SK-MEL-5 (cell line): ENCODE measurements at regions not wholly inside any gene's neighbourhood (a gene's known extent, or its start where the extent isn't known, plus 50 kb on each side); places are given as distances from the start of the nearest gene placed in this dataset.

Experiments
- DNase-seq: peaks from one replicate; pipeline ENCODE4 v3.0.0-alpha.2; 2016; ENCODE audit warnings: low read depth, low spot score
- in situ Hi-C: cut with HindIII; loops from 2 replicates; pipeline ENCODE4 v1.10.0; 2016; ENCODE audit warnings: low sequenced_read_pairs, high pct_unique_total_duplicates, low pct_unique_long_range_greater_than_20kb

DNA sequence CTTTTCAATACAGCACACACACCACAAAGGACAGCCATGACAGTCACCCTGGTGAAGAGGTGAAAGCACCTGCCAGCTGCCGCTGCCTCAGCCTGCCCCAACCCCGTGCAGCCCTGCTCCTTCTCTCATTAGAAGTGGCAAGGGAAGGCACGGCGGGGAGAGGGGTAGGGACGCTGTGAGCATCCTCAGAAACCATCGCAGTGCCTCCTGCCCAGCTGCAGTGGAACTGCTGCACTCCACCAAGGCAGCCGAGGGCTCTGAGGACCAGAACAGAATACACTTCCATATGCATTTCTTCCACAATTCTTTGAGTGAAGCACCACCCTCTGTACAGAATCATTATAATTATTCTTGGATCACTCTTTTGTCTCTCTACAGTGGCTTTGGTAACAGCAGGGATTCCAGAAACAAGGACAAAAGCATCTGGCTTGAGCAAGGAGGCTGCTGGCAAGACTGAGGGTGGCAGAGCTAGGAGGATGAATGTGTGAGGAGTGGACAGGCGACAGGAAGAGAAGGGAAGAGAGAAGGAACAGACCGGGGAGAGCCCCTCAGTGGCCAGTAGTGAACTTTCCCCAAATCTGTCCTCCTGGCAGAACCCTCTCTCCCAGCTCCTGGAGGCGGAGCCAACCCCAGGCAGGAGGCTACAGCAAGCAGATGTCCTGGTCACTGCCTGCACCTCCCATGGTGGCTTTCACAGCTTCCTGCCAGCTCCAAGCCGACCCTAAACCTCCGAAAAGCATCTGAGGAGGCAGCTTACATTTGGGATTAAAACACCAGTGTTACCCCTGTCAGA lies 73.2 kb downstream of the MTNR1A start:
- no peak for DNase-seq
- in situ Hi-C loops = no loop called here

DNA sequence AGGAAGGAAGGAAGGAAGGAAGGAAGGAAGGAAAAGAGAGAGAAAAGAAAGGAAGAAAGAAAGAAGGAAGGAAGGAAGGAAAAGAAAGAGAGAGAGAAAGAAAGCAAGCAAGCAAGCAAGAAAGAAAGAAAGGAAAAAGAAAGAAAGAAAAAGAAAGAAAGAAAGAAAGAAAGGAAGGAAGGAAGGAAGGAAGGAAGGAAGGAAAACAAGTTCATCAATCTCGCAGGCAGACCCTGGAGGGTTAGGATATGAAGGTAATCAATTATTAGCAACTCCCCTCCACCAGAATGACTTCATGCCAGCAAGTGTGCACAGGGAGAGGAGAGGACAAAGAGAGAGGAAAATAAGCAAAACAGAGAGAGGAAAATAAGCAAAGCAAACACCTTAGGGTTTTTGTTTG lies 80.2 kb downstream of the MTNR1A start:
- in situ Hi-C loops = no loop called here
- DNase-seq = no peak

- in situ Hi-C loops = no loop called here
Observed at GRCh38 chr4:186473933-186474332, 81.4 kb downstream of the MTNR1A start.

DNA sequence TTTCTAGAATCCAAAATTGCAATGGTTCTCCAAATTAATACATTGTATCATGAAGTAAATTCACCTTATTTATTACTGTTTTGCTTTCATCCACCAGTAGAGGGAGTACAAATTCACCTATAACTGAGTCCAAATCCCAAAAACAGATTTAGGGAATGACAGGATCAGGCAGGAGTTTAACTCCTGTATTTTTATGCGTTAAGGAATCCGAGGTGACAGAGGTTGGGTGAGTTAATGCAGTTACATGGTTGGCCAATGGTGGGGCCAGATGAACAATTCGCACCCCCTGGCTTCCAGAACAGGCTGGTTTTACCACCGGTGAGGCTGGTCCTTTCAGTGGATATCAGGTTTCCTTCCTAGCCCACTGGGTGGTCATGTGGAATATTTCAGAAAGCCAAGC lies 82.4 kb downstream of the MTNR1A start:
- peak; percentile 58 for DNase-seq
- in situ Hi-C loops = no loop called here

More at GRCh38 chr4:186473933-186474332, 81.4 kb downstream of the MTNR1A start:
- DNase-seq = no peak

DNA sequence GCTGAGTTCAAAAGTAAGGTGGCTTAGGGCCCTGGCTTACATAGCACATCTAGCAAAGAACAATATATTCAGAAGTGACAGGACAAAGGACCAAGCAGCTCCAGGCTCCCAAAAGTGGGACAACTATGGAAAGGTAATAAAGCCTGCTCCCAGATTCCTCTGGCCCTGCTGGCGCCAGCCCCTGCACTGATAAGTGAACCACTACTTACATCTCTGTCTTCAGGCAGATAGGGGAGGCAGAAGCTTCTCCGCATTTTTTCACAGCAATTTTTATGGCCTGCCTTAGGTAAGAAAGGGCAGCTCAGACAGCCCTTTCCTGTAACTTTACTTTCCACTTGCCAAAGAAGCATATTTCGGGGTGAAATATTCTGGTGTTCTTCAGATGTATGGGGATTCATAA lies 83.9 kb downstream of the MTNR1A start:
- in situ Hi-C loops = no loop called here
- no peak for DNase-seq

GRCh38 chr4:186458050-186458449 lies 97.3 kb downstream of the MTNR1A start:
- in situ Hi-C loops = no loop called here
- no peak for DNase-seq

- DNase-seq = no peak
- in situ Hi-C loops = no loop called here
Observed at GRCh38 chr4:186451982-186452381, 103.4 kb downstream of the MTNR1A start.

- DNase-seq = no peak
Observed at GRCh38 chr4:186449954-186450353, 105.4 kb downstream of the MTNR1A start.

DNA sequence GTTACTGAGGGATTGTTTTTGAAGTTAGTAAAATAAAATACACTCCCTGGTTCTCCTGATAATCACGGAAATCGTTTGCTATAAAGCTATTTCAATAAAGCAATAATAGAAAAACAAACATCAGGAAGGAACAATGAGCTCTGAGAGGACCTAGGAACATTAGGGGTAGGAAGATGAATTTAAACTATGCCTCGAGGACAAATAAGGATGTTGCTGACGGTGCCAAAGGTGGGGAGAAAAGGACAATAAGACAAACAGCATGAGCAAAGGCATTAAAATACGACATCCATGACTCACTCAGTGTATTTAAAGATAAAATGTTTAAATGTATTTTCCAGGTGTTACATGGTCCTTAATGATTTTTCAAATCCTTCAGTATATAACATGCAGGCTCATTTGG lies 110.3 kb downstream of the MTNR1A start:
- no peak for DNase-seq
- in situ Hi-C loops = no loop called here

More at GRCh38 chr4:186449954-186450353, 105.4 kb downstream of the MTNR1A start:
- in situ Hi-C loops = no loop called here

DNA sequence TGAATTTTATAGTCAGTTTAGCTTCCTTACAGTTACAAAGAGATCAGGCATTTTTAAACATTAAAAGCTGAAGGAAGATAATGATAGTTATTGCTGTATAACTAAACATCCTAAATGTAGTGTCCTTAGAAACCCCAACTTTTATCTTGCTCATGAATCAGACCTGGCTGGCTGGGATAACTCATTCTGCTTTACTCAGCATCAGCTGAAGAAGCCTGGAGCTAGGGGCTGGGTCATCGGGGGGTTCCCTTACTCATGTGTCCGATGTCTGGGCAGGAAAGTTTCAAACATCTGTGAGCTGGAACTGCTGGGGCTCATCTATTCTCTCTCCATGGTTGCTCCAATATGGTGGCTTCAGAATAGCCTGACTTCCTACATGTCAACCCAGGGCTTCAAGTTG lies 113.9 kb downstream of the MTNR1A start:
- DNase-seq = no peak
- in situ Hi-C loops = no loop called here

DNA sequence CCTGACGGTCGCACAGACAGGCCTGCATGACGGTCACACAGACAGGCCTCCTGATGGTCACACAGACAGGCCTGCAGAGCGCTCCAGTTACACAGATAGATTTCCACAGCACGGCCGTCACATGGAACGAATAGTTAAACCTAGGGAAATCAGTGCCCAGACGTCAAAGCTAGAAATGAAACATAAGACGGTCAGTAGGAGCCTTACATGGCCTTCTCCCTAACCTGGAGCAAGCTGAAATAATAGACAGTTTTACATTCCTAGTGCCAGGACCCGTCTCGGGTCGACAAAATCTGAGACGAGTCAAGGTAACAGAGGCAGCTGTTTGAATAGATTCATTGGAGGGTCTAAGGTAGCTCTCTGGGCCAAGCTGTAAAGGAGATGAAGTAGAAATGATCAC lies 126.9 kb downstream of the MTNR1A start:
- DNase-seq = no peak
- in situ Hi-C loops = no loop called here

DNA sequence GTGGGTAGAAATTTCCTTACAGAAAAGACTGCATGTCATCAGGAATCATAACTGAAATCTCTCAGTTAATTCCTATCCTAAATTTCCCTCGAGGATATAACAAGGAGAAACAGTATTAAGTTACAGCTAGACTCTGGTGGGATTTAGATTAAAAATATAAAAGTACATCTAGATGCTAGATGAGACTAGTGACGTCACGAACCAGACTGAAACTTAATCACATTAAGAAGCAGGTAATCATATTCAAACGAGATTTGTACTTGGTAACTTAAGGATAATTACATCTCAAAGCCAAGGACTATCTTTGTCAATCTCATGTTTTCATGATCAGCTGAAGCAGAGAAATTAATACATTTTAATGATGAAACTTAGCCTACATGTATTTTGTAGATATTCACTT lies 130.6 kb downstream of the MTNR1A start:
- DNase-seq = no peak
- in situ Hi-C loops = no loop called here

DNA sequence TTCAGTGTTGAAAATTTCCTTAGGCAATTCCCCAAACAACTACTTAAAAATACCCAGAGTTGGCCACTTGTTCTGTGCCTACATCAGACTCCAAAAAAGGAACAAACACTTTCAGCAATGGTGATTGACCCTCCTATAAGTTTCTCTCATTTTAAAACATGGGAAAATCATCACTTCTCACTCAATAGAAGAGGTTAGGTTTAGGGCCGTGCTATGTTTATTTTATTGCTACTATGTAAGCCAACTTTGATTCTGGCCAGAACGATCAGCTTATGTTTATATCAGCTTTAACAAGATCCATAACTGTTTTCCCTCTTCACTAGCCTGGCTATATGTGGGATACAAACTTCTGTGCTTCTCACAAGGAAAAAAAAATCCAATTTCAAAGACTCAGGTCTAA lies 133.1 kb downstream of the MTNR1A start:
- DNase-seq = no peak
- in situ Hi-C loops = no loop called here

DNA sequence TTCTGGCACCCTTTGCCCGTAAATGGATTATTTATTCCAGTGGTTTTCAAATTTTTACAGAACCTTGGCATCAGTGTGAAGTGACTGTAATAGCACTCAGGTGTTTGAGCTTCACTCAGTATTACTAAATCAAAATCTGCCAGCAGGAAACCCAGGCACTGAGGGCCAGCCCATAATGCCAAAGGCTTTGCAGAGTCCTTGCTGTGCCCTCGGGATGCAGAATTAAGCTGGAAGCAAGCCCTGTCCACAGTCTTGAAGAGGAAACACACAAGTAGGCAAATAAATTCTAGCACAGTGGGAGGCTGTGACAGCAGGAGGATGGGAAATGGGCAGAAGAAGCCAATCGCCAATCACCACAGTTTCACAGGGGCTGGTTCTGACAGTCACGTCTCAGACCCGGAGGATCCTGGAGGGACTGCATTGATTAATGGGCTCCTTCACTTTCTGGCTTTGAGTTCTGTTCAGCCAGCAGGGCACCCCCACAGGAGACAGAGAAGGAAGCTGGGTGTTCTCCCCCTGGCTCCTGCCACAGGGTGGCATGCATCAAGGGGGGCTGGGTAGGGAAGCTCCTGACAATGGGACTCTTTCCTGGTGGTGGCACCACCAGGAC lies 138.8 kb downstream of the MTNR1A start:
- DNase-seq = no peak
- in situ Hi-C loops = no loop called here

GRCh38 chr4:186414390-186414789 lies 141.0 kb downstream of the MTNR1A start:
- DNase-seq = no peak
- in situ Hi-C loops = no loop called here

DNA sequence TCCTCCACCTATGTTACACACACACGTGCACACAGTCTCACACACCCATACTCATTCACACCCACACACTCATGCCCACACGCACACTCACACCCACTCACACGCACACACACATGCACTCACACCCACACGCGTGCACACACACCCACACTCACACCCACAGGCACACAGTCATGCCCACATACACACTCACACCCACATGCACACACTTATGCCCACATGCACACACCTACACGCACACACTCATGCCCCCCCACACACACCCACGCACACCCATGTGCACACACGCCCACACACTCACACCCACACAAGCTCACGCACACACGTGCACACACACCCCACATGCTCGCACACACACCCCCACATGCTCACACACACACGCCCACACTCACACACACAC lies 140.0 kb downstream of the F11 start:
- in situ Hi-C loops = no loop called here
- no peak for DNase-seq

DNA sequence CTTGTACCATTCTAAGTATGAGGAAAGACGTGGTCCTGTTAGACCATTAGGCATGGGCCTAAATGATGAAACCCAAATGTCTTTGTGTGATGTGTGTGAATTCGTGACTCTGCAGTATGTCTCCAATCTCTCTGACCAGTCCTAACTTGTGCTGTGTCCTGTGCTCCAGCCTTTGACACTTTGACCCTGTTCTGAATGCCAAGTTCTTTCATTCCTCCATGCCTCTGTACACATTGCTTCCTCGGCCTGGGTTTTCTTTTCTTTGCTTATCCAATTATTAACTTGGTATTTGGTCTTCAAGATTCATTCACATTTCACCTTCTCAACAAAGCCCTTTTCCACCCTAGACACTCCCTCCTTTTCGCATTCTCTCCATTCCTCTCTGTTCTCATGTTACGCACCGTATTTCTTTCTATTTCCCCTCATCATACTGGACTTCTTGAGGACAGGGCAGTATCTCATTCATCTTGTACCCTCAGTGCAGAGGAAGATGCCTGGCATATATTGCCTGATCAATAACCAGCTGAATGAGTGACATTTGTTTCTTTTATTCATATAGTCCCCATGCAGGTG lies 138.7 kb downstream of the F11 start:
- no peak for DNase-seq

DNA sequence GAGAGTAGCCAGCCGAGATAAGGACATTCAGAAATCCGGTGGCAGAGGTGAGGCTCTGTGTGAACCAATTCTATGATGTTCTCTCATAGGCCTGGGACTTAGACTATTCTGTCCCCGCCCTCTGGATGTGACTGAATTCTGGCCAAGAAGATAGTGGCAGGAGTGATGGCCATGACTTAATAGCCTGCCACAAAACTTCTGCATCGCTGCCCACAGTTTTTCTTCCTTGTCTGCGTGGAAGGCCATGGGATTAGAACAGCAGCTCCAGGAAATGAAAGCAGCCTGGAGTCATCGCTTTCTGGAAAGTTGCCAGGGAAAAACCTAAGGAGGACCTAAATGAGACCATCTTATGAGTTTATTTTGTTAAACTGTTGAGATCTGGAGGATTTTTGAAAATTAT lies 134.7 kb downstream of the F11 start:
- in situ Hi-C loops = no loop called here
- DNase-seq = no peak

More for the DNA sequence above, 138.7 kb downstream of the F11 start:
- in situ Hi-C loops = no loop called here

GRCh38 chr4:186392017-186392416 lies 126.0 kb downstream of the F11 start:
- in situ Hi-C loops = no loop called here
- no peak for DNase-seq
